Neural cell (in vitro differentiated cells): ENCODE measurements at regions not wholly inside any gene's neighbourhood (a gene's known extent, or its start where the extent isn't known, plus 50 kb on each side); places are given as distances from the start of the nearest gene placed in this dataset.
"Not testable (repeated sequence)": the region's sequence is repeated elsewhere in the genome, so short reads cannot be mapped to it uniquely, and the experiment has no call there.

Experiments
- H2AFZ ChIP-seq: fragments of 200-600, 300-800 bp; sonication (generic), shearing (Covaris generic); 2 replicates; pipeline ENCODE4 v1.6.0; 2014; ENCODE audit warnings: low read depth, mild to moderate bottlenecking, antibody characterized with exemption, low read length, moderate library complexity
- H3F3A ChIP-seq: fragments of 200-600 bp; shearing (Covaris generic); 2 replicates; pipeline ENCODE4 v1.6.1; 2016; ENCODE audit warnings: mild to moderate bottlenecking, moderate library complexity, mixed read lengths, antibody characterized with exemption, low read length; ENCODE audit not compliant: insufficient read depth, poor library complexity, severe bottlenecking
- H3K27ac ChIP-seq: fragments of 200-600, 300-800 bp; sonication (generic), shearing (Covaris generic); 2 replicates; pipeline ENCODE4 v1.5.1; 2014; ENCODE audit warnings: mild to moderate bottlenecking, low read length, moderate library complexity
- H3K27me3 ChIP-seq: fragments of 300-800, 200-600 bp; sonication (generic), shearing (Covaris generic); 2 replicates; pipeline ENCODE4 v1.6.0; 2014; ENCODE audit warnings: mild to moderate bottlenecking, low read depth, low read length, moderate library complexity; ENCODE audit not compliant: insufficient read depth
- H3K36me3 ChIP-seq: fragments of 300-800, 200-600 bp; sonication (generic), shearing (Covaris generic); 2 replicates; pipeline ENCODE4 v1.5.1; 2014; ENCODE audit warnings: mild to moderate bottlenecking, antibody characterized with exemption, low read length, moderate library complexity; ENCODE audit not compliant: insufficient read depth
- H3K4me2 ChIP-seq: fragments of 300-800, 200-600 bp; sonication (generic), shearing (Covaris generic); 2 replicates; pipeline ENCODE4 v1.6.0; 2014; ENCODE audit warnings: mild to moderate bottlenecking, low read length
- H3K4me3 ChIP-seq: fragments of 300-800, 200-600 bp; sonication (generic), shearing (Covaris generic); 2 replicates; pipeline ENCODE4 v1.5.1; 2014; ENCODE audit warnings: mild to moderate bottlenecking, low read length, moderate library complexity
- H3K79me2 ChIP-seq: fragments of 200-600 bp; shearing (Covaris generic); replicated peaks from 2 replicates; pipeline ENCODE4 v1.6.0; 2014; ENCODE audit warnings: mild to moderate bottlenecking, low read length, moderate library complexity; ENCODE audit not compliant: insufficient read depth
- H3K9ac ChIP-seq: fragments of 300-800, 200-600 bp; sonication (generic), shearing (Covaris generic); 2 replicates; pipeline ENCODE4 v1.6.1; 2016; ENCODE audit warnings: mild to moderate bottlenecking, low read length, mixed read lengths
- H3K9me2 ChIP-seq: fragments of 200-600 bp; shearing (Covaris generic); 2 replicates; pipeline ENCODE4 v1.6.1; 2016; ENCODE audit warnings: mild to moderate bottlenecking, low read length, mixed read lengths; ENCODE audit not compliant: insufficient read depth
- H3K9me3 ChIP-seq: fragments of 200-600, 300-800 bp; sonication (generic), shearing (Covaris generic); 2 replicates; pipeline ENCODE4 v1.6.1; 2016; ENCODE audit warnings: mild to moderate bottlenecking, mixed run types, low read length, moderate library complexity, mixed read lengths
- H4K20me1 ChIP-seq: fragments of 200-600 bp; shearing (Covaris generic); 2 replicates; pipeline ENCODE4 v1.6.1; 2016; ENCODE audit warnings: mild to moderate bottlenecking, mixed run types; ENCODE audit not compliant: insufficient read depth
- EP300 ChIP-seq: fragments of 450-650 bp; conservative IDR thresholded peaks from 2 replicates; pipeline ENCODE4 v1.6.1; 2014; ENCODE audit warnings: antibody characterized with exemption, mild to moderate bottlenecking, moderate library complexity; ENCODE audit not compliant: poor library complexity, severe bottlenecking
- EZH2 ChIP-seq: fragments of 200-600, 300-800 bp; shearing (Covaris generic), sonication (generic); IDR thresholded peaks from 2 replicates; pipeline ENCODE4 v1.6.1; 2014; ENCODE audit warnings: antibody characterized with exemption, low read length, borderline replicate concordance, mild to moderate bottlenecking; ENCODE audit not compliant: insufficient read depth, poor library complexity, severe bottlenecking
- POLR2AphosphoS5 ChIP-seq: IDR thresholded peaks from 2 replicates; pipeline ENCODE4 v1.6.1; 2012
- SMC3 ChIP-seq: fragments of 450-650 bp; conservative IDR thresholded peaks from 2 replicates; pipeline ENCODE4 v1.6.1; 2014; ENCODE audit warnings: antibody characterized with exemption, mild to moderate bottlenecking, moderate library complexity; ENCODE audit not compliant: poor library complexity
- TAF1 ChIP-seq: IDR thresholded peaks from 2 replicates; pipeline ENCODE4 v1.6.1; 2012; ENCODE audit warnings: low read depth
- TF ChIP-seq, protein P1 (sequence below): IDR thresholded peaks from 2 replicates; pipeline ENCODE4 v1.6.1; 2012; ENCODE audit warnings: borderline replicate concordance
- TF ChIP-seq, protein P2 (sequence below): fragments of 450-650 bp; IDR thresholded peaks from 2 replicates; pipeline ENCODE4 v1.5.1; 2014; ENCODE audit warnings: antibody characterized with exemption, mild to moderate bottlenecking, moderate library complexity; ENCODE audit not compliant: poor library complexity, severe bottlenecking

- Histone ChIP-seq H3F3A (no peaks in the 10 kb centered on the region), H3K9me2 (no peaks in the 10 kb centered on the region), H3K79me2 (no peaks in the 10 kb centered on the region), H3K4me2 (no peak overlapping the region), H3K27me3 (no peaks in the 10 kb centered on the region), H3K9me3 (no peaks in the 10 kb centered on the region), H3K27ac (no peak overlapping the region), H2AFZ (no peak overlapping the region), H3K36me3 (no peaks in the 10 kb centered on the region), H4K20me1 (no peaks in the 10 kb centered on the region), H3K9ac (no peak overlapping the region), H3K4me3 (no peak overlapping the region)
- TF ChIP-seq POLR2AphosphoS5 (no peak), EZH2 (no peak), EP300 (no peak), TAF1 (no peak), SMC3 (no peak)
- TF ChIP-seq, protein P1, sequence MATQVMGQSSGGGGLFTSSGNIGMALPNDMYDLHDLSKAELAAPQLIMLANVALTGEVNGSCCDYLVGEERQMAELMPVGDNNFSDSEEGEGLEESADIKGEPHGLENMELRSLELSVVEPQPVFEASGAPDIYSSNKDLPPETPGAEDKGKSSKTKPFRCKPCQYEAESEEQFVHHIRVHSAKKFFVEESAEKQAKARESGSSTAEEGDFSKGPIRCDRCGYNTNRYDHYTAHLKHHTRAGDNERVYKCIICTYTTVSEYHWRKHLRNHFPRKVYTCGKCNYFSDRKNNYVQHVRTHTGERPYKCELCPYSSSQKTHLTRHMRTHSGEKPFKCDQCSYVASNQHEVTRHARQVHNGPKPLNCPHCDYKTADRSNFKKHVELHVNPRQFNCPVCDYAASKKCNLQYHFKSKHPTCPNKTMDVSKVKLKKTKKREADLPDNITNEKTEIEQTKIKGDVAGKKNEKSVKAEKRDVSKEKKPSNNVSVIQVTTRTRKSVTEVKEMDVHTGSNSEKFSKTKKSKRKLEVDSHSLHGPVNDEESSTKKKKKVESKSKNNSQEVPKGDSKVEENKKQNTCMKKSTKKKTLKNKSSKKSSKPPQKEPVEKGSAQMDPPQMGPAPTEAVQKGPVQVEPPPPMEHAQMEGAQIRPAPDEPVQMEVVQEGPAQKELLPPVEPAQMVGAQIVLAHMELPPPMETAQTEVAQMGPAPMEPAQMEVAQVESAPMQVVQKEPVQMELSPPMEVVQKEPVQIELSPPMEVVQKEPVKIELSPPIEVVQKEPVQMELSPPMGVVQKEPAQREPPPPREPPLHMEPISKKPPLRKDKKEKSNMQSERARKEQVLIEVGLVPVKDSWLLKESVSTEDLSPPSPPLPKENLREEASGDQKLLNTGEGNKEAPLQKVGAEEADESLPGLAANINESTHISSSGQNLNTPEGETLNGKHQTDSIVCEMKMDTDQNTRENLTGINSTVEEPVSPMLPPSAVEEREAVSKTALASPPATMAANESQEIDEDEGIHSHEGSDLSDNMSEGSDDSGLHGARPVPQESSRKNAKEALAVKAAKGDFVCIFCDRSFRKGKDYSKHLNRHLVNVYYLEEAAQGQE = no peak
- TF ChIP-seq, protein P2, sequence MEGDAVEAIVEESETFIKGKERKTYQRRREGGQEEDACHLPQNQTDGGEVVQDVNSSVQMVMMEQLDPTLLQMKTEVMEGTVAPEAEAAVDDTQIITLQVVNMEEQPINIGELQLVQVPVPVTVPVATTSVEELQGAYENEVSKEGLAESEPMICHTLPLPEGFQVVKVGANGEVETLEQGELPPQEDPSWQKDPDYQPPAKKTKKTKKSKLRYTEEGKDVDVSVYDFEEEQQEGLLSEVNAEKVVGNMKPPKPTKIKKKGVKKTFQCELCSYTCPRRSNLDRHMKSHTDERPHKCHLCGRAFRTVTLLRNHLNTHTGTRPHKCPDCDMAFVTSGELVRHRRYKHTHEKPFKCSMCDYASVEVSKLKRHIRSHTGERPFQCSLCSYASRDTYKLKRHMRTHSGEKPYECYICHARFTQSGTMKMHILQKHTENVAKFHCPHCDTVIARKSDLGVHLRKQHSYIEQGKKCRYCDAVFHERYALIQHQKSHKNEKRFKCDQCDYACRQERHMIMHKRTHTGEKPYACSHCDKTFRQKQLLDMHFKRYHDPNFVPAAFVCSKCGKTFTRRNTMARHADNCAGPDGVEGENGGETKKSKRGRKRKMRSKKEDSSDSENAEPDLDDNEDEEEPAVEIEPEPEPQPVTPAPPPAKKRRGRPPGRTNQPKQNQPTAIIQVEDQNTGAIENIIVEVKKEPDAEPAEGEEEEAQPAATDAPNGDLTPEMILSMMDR = no peak
Measured at GRCh38 chr20:59484228-59484627, 120.1 kb upstream of the PHACTR3 start.

- Histone ChIP-seq H3K79me2 (no peaks in the 10 kb centered on the region), H3K4me2 (no peak overlapping the region), H3K27me3 (no peaks in the 10 kb centered on the region), H3K9me3 (no peaks in the 10 kb centered on the region), H4K20me1 (no peaks in the 10 kb centered on the region), H3K27ac (no peak overlapping the region), H3K9ac (no peak overlapping the region), H3K36me3 (no peaks in the 10 kb centered on the region), H3F3A (no peaks in the 10 kb centered on the region), H3K9me2 (no peaks in the 10 kb centered on the region), H3K4me3 (no peak overlapping the region), H2AFZ (no peak overlapping the region)
- TF ChIP-seq EZH2 = no peak
Measured at GRCh38 chr20:59485576-59486454, 118.5 kb upstream of the PHACTR3 start.

GRCh38 chr20:59488459-59488858 lies 115.9 kb upstream of the PHACTR3 start:
- not testable (repeated sequence) for H2AFZ ChIP-seq, H3K27ac ChIP-seq

DNA sequence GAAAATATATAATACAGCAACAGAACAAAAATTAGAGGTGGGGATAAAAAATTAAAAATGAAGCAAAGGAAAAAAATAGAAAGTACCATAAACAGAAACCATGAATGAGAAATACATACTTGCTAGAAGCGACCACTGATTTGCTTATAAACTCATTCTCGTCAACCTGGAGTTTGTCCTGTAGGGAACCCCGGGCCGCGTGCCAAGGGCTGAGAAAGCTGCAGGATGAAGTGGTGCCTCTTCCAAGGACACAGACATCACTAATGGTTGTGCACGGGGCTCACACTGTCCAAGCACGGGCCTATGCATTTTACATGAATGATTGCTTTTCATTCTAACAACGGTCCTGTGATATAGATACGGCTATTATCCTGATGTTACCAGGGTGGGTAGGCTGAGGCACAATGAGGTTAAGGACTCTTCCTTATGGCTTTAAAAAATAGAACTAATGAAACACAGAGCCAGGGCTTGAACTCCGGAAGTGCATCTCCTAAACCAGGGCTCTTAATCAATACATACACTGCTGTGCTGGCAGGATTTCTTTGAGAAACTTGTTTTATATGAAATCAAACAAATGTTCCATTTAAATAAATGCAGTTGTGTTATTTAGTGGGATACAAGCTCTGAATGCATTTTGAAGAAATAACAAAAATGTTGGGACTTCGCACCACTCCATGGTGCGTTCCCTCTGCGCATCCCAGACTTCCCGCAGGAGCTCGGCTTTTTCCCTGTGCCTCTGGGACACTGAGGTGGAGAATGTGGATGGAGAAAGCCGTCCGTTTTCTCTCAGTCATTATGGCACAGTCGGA lies 113.9 kb upstream of the PHACTR3 start:
- H2AFZ ChIP-seq, H3K4me2 ChIP-seq, H3K4me3 ChIP-seq, H3K27me3 ChIP-seq, H3K9ac ChIP-seq, H3F3A ChIP-seq, H3K36me3 ChIP-seq, H3K79me2 ChIP-seq, H4K20me1 ChIP-seq, H3K9me2 ChIP-seq, H3K27ac ChIP-seq, H3K9me3 ChIP-seq: not testable (repeated sequence)

More at GRCh38 chr20:59488459-59488858, 115.9 kb upstream of the PHACTR3 start:
- H3K4me2 ChIP-seq, H3K4me3 ChIP-seq, H3K9me2 ChIP-seq, H3F3A ChIP-seq, H3K9me3 ChIP-seq, H3K27me3 ChIP-seq, H3K9ac ChIP-seq, H4K20me1 ChIP-seq, H3K79me2 ChIP-seq, H3K36me3 ChIP-seq: not testable (repeated sequence)
